ENCODE measurements at regions not wholly inside any gene's neighbourhood (a gene's known extent, or its start where the extent isn't known, plus 50 kb on each side); places are given as distances from the start of the nearest gene placed in this dataset.

GRCh38 chr15:58271410-58271809 lies 133.2 kb downstream of the AQP9 start:
- DNase-seq (ENCODE audit: low read depth) = no peak

DNA sequence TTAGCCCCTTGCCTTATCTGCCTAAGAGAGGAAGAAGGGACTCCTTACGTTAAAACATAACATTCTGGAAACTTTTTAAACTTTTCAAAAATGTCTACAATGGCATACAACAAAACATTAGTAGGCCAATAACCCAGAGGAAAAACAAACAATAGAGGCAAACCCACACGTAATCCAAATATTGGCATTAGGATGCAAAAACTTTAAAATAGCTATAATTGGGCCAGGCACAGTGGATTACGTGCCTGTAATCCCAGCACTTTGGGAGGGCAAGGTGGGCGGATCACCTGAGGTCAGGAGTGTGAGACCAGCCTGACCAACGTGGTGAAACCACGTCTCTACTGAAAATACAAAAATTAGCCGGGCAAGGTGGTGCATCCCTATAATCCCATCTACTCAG lies 134.9 kb downstream of the AQP9 start:
- no peak for DNase-seq (ENCODE audit: low read depth)

DNA sequence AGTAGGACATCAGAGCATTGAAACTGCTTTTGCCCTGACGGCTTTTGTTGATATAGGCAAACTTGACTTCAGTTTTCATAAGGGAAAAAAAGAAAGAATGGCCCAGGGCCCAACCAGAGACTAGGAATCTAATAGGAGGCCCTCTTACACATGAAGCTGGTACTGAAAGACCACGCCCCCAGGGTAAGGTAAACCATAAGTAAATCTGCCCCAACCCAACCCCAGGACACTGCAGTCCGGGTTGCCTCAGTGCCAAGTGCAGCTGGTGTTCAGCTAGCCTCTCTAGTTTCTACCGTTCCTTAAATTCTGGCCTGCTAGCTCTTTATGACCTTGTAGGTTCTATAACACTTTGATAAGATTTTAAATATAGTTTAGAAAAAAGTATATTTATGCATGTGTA lies 136.7 kb downstream of the AQP9 start:
- no peak for DNase-seq (ENCODE audit: low read depth)

DNA sequence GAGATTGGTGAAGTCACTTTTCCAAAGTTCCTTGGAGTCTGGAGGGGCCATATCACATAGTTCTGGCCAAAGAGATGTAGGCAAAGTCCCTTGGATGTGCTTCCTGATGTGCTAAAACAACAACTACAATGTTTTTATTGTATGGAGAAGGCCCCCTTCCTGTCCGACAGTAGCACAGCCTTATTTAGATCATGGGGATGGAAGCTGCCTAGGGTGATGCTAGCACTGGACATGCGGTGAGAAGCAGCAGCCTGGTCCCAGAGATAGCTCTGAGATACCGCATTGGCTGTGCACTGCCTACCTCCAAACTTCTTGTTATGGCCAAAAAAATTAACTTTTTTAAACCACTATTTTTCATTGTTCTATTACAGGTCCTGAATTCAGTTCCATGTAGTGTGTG lies 137.6 kb downstream of the AQP9 start:
- no peak for DNase-seq (ENCODE audit: low read depth)

DNA sequence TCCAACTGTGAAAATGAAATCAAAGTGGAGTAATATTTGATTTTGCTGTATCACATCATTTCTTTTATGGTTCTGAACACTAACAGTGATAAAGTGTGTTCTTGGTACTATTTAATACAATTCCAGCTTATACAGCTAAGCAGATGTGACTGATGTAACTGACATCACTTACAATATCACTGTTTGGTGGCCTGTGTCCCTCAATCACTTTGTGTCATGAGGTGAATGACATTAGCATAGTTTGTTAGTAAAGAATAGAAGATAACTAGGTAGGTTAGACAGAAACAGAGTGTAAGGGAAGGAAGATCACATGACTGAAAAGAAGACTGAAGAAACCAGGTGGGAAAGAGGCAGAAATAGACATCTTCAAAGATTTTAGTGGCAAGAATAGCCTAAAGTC lies 138.7 kb downstream of the AQP9 start:
- no peak for DNase-seq (ENCODE audit: low read depth)

GRCh38 chr15:58277333-58277732 lies 139.2 kb downstream of the AQP9 start:
- DNase-seq (ENCODE audit: low read depth) = no peak

DNA sequence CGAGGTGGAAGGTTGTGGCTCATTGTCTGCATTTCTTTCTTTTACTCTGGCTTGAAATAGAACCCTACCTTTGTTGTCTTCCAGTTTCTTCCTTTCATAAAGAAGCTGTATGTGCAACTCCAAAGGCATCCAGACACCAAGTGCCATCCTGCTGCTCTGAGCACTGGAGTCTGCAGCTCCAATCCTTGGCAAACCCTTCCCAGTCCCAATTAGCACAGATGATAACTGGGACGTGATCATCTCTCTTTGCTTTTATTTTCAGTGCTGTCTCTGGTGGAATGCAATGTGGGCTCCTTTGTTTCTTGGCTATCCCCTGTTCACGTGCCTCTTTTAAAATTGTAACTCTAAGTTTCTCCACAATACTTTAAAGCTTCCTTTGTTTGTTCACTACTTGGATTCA lies 140.9 kb downstream of the AQP9 start:
- no peak for DNase-seq (ENCODE audit: low read depth)

GRCh38 chr15:58279654-58280053 lies 141.5 kb downstream of the AQP9 start:
- DNase-seq (ENCODE audit: low read depth) = no peak

- DNase-seq (ENCODE audit: low read depth) = no peak
Measured at GRCh38 chr15:58282060-58282708, 144.0 kb downstream of the AQP9 start.

DNA sequence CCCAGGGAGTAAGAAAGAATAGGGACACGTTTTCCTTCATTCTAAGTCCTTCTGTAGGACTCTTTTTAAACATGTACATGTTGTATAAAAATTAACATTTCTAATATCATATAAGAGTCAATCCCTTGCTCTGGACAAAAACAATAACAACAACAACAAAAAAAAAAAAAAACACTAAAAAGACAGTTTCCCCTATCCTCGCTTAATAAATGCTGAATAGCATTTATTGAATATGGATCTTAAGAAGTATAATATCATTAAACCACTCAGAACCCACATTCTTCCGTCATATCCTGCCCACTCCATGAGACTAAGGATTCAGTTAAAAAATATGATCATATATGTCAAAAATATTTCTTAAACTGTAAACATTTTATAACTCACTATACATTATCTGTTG lies 145.1 kb downstream of the AQP9 start:
- DNase-seq (ENCODE audit: low read depth) = no peak

DNA sequence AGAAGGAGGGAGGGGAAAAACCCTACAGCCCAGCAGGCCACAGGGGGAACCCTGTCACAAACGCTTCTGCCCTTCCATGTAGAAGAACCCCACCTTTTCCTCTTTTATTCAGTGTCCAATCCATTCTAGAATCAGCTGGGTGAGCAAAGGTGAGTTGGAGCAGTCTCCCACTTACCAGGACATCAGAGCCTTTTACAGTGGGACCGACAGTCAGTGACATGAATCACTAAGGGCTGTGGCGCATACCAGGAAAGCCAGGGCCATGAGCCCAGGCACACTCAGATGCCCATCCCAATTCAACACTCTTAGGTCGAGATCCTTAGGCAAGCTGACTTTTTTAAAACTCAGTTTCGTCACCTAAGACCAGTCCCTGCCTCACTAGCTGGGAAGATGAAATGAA lies 146.1 kb downstream of the AQP9 start:
- DNase-seq (ENCODE audit: low read depth) = no peak

DNA sequence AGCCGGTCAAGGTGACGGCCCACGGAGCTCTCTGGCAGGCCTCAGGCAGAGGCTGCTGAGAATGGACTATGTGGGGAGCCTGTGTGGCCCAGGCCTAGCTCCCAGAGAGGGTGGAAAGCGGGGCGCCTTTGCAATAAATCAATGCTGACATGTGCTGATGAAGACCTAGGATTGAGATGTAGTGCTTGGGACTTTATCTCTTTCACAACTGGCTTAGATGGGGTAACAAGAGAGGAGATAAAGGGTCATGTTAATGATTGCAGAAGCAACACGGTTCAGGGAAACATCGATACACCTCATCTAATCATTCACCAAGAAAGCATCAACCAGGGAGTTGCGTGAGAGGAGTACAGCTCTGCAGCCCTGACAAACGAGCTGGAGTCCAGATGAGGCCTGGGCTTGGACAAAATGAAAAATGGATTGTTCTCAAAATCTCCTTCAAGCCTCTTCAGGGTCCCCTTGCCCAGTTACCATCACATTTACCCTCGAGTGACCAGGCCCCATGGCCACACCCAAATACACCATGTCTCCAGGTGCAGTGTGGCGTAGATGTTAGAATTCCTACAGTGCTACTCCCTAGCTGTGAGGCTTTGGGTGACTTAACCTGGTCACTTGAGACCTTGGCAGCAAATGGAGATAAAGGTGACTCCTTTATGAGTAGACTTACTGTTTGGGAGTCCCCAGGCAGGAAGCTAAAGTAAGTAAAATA lies 146.4 kb upstream of the LIPC start:
- DNase-seq (ENCODE audit: low read depth) = no peak

DNA sequence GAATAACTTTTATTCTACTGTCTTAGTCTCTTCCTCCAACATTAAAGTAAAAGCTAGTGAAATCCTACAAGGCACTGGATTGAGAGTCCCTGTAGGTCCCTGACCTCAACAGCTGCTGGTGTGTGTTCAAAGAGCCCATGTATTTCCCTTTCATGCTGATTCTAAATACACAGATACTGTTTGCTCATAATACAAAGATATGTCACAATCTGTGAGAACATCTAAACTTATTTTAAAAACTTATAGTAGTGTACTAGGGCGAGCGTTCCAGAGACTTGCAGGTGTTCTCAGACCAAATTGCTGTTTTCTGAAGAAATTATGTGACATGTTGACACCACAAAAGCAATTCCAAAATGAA lies 145.9 kb upstream of the LIPC start:
- DNase-seq (ENCODE audit: low read depth) = no peak

DNA sequence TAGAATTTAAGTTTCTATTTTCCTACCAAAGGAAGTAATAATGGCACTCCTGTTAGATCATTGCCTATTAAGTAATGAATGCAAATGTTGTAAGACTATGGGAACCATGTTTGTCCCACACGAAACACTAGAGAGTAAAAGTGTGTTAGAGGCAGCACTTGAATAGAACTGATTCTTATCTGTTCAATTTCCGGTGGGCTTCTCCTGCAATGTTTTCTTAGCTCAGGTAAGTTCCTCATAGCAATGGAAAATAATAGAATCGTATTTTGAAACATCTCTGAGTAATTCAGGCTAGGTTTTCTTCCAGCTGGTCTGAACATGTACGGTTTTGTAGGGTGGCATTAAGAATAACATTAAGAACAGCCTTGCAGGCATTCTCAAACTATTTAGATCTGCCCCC lies 145.3 kb upstream of the LIPC start:
- no peak for DNase-seq (ENCODE audit: low read depth)

DNA sequence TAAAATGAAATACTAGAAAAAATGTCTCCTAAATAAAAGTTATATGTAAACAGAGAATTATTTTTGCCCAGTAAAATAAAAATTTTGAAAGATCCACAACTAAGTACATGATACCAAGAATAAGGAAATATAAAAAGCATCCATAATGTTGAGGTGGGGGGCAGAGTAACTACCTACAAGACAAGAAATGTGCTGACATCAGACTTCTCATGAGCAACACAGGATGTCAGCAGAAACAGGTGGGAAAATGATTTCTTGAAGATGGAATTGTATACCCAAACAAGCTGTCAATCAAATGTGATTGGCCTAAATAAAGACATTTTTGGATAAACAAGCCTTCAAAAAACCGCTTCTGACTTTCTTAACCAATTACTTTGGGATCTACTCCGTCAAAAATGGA lies 143.9 kb upstream of the LIPC start:
- DNase-seq (ENCODE audit: low read depth) = no peak

DNA sequence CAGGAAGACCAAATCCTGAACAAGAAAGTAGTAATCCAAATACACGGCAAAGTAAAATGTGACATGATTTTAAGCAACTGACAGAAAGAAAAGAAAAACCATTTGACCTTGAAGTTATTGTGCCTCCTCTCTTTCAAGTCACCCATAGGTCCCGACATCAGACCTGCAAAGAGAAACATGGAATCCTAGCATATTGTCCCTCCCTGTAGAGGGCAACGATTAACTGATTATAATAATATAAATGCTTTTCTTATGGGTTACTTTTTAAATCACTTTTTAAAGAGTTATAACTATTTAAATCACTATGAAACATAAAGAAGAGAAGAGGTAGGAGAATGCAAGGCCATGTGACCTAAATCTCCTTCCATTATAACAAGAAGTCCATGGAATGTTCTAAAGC lies 143.2 kb upstream of the LIPC start:
- no peak for DNase-seq (ENCODE audit: low read depth)

DNA sequence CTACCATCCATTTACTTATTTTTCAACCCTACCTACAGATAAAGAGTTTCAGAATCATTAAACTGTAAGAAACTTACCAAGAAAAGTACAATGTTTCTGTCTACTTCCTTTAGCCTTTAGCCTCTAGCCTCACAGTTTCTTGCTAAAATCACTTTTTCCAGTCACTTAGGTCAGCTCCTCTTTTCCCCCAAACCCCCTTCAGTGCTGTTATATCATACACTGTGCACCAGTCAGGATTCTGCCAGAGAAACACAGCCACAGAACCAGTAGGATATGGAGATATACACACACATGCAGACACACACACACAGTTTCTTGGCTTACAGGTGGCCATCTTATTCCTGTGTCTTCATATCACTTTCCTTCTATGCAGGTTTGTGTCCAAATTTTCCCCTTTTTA lies 139.9 kb upstream of the LIPC start:
- no peak for DNase-seq (ENCODE audit: low read depth)

DNA sequence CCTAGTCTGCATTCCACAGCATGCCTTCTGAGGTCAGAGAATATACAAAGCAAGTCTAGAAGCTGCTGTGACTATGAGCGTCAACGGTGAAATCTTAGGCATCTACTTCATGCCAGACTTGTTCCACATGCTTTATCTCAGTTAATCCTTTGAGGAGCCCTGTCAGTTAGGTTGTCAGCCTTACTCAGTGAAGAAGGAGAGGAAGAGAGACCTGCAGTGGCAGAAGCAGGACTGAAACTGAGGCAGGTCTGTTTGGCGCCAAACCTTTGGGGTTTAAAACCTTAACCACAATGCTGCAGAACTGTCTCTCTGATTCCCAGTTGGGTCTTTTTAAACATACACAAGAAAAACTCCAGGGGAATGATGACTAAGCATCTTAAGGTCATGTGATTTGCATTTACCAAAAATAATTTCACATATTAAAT lies 139.0 kb upstream of the LIPC start:
- no peak for DNase-seq (ENCODE audit: low read depth)

DNA sequence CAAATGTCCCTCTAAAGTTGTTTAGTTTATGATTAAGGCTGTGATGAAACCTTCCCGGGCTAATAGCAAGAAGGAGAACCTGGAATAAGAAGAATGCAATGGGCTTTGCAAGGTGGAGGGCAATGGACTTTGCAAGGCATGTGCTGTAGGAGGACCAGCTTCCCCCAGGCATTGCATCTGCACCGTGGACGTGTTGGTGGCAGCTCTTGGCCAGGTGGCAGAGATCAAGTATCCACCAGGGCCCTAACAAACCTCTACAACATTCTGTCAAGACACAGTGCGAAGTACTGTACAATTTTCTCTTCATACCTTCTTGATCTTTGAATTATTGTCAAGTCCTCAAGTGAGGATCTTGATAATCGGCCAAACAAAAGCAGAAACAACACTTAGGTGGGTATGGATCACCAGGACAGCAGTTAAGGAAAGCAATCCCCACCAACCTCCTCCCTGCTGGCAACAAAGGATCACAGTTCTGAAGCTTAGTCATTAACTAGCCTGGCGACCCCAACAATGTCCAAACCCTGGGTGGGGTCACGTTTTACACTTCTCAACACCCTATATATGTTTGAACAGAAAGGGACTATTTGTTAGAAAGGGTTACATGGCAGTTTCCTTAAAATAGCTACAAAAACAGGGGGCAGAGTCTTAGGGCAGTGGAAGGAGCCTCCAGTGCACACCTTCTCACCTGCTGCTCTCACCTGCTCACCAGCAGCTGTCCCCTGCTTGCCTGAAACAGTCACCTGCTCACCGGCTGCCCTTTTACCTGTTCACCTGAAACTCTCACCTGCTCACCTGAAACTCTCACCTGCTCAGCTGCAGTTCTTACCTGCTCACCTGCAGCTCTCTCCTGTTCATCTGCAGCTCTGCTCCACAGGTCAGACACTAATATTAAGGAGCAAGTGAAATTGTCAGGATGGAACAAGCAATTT lies 137.9 kb upstream of the LIPC start:
- no peak for DNase-seq (ENCODE audit: low read depth)

DNA sequence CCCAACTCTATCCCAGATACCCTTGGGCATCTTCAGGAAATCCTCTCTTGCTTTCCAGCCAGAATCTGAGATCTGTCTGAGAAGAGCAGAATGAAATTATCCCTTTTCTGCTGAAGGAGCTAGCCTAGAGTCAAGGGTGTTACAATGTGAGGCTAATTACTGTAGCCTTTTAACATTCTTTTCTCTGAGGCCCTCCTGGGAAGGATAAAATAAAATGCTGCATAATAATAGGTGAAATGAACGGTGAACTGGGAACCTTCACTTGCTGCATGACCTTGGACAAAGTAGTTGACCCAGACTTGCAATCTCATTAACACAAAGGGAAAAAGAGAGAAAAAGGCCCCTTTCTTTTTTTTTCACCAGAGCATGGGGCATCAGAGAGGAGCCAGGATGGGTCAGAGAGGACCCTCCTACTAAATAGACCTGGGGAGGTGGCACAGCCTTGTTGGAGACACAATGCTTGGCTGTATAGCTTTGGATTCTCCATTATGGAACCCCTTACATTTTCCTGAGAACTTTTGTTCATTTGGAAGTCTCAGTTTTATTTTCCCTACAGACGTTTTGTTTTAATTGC lies 137.0 kb upstream of the LIPC start:
- no peak for DNase-seq (ENCODE audit: low read depth)

DNA sequence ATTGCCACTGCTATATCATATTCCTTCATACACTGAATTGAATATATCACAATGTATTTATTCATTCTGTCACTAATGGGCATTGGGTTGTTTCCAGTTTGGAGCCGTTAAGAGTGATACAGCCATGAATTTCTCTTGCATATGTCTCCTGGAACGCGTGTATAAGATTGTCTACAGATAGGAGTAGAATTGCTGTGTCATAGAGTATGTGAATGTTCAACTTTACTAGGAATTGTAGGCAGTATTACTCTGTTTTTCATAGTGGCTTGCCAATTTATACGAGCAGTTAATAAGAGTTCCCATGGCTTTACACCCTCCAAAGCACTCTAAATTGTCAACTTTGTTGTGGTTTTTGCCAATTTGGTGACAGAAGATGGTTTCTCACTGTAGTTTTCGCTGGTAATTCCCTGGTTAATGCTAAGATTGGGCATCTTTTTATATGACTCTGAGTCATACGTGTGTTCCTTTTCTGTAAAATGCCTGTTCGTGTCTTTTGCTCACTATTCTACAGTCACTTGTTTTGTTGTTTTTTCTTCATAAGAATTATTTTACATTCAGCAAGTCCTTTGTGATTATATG lies 136.1 kb upstream of the LIPC start:
- no peak for DNase-seq (ENCODE audit: low read depth)

DNA sequence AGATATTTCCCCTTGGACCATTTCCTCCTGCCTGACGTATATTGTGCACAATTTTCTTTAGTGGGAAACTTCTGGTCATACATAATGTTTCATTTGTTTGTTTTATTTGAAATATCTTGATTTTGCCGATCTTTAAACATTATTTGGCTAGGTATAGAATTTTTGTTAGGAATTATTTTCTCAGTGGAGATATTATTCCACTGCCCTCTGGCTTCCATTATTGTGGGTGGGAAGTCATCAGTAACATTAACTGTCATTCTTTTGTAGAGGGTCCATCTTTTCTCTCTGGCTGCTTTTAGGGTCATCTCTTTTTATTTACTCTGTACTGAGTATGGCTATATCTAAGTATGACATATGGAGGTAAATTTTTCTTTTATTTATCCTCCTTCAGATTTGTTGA lies 135.5 kb upstream of the LIPC start:
- no peak for DNase-seq (ENCODE audit: low read depth)

Measured in activated T-helper 1 cell treated with Interleukin-2 at 50 U/mL for 16 hours (primary cell).